ENCODE measurements at regions not wholly inside any gene's neighbourhood (a gene's known extent, or its start where the extent isn't known, plus 50 kb on each side); places are given as distances from the start of the nearest gene placed in this dataset.

GRCh38 chr21:16891821-16892220, 621.0 kb upstream of the CXADR start:
- no peak for TF ChIP-seq CTCF (IDR thresholded peaks at IDR 0.05; ENCODE audit: low read depth, low read length)
- TF ChIP-seq EZH2phosphoT487 (IDR thresholded peaks at IDR 0.05; ENCODE audit: low read depth) = no peak
- Histone ChIP-seq H3K36me3 (replicated peaks; ENCODE audit: low read depth, low read length) (no peaks in the 10 kb centered on the region), H3K9ac (ENCODE audit: low read length) (no peak overlapping the region), H3K4me1 (ENCODE audit: low read length) (no peaks in the 10 kb centered on the region), H3K79me2 (ENCODE audit: low read length) (no peaks in the 10 kb centered on the region), H3K9me3 (ENCODE audit: insufficient read depth, low read length) (no peaks in the 10 kb centered on the region), H3K27ac (ENCODE audit: low read length) (no peak overlapping the region), H3K27me3 (ENCODE audit: low read depth, low read length) (no peaks in the 10 kb centered on the region), H3K4me3 (ENCODE audit: low read length) (no peak overlapping the region), H2AFZ (ENCODE audit: low read depth, low read length) (no peak overlapping the region), H3K4me2 (ENCODE audit: low read length) (no peak overlapping the region), H4K20me1 (ENCODE audit: insufficient read depth, low read length) (no peaks in the 10 kb centered on the region)

DNA sequence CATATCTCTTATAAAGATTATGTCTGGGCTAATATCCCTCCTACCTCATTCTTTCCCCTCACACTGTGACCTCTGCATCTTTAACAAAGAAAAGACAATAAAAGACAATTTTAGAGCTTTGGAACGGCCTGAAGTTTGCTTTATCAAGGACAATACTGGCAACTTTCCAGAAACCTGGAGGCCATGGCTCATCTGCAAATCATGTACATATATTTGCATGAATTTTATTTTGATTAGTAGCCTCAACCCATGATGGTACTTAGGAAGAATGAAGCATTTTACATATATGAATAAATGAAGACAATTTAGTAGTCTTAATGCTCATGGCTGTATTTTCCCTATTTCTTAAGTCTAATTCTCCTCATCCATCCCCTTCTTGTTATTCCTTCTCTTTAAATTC, 612.2 kb upstream of the CXADR start:
- Histone ChIP-seq H3K27ac (ENCODE audit: low read length) (no peak overlapping the region), H3K4me2 (ENCODE audit: low read length) (no peak overlapping the region), H3K9me3 (ENCODE audit: insufficient read depth, low read length) (no peaks in the 10 kb centered on the region), H3K36me3 (replicated peaks; ENCODE audit: low read depth, low read length) (no peaks in the 10 kb centered on the region), H3K9ac (ENCODE audit: low read length) (no peak overlapping the region), H2AFZ (ENCODE audit: low read depth, low read length) (no peak overlapping the region), H3K27me3 (ENCODE audit: low read depth, low read length) (no peaks in the 10 kb centered on the region), H4K20me1 (ENCODE audit: insufficient read depth, low read length) (no peaks in the 10 kb centered on the region), H3K4me1 (ENCODE audit: low read length) (no peaks in the 10 kb centered on the region), H3K79me2 (ENCODE audit: low read length) (no peaks in the 10 kb centered on the region), H3K4me3 (ENCODE audit: low read length) (no peak overlapping the region)
- no peak for TF ChIP-seq EZH2phosphoT487 (IDR thresholded peaks at IDR 0.05; ENCODE audit: low read depth)
- TF ChIP-seq CTCF (IDR thresholded peaks at IDR 0.05; ENCODE audit: low read depth, low read length) = no peak

GRCh38 chr21:16908077-16908476, 604.8 kb upstream of the CXADR start:
- H3K4me1 ChIP-seq (ENCODE audit: low read length) = 0 out of 2 replicates have a peak, but pooled peaks cover 3% of the 10 kb centered on the region
- no peak overlapping the region for H2AFZ ChIP-seq (ENCODE audit: low read depth, low read length)
- no peaks in the 10 kb centered on the region for H3K79me2 ChIP-seq (ENCODE audit: low read length)
- no peaks in the 10 kb centered on the region for H3K36me3 ChIP-seq (replicated peaks; ENCODE audit: low read depth, low read length)
- H3K27ac ChIP-seq (ENCODE audit: low read length) = no peak overlapping the region
- H3K9me3 ChIP-seq (ENCODE audit: insufficient read depth, low read length) = no peaks in the 10 kb centered on the region
- no peaks in the 10 kb centered on the region for H4K20me1 ChIP-seq (ENCODE audit: insufficient read depth, low read length)
- no peak overlapping the region for H3K9ac ChIP-seq (ENCODE audit: low read length)
- H3K4me3 ChIP-seq (ENCODE audit: low read length) = no peak overlapping the region
- no peak overlapping the region for H3K4me2 ChIP-seq (ENCODE audit: low read length)
- H3K27me3 ChIP-seq (ENCODE audit: low read depth, low read length) = no peaks in the 10 kb centered on the region
- no peak for TF ChIP-seq CTCF (IDR thresholded peaks at IDR 0.05; ENCODE audit: low read depth, low read length)
- no peak for TF ChIP-seq EZH2phosphoT487 (IDR thresholded peaks at IDR 0.05; ENCODE audit: low read depth)

DNA sequence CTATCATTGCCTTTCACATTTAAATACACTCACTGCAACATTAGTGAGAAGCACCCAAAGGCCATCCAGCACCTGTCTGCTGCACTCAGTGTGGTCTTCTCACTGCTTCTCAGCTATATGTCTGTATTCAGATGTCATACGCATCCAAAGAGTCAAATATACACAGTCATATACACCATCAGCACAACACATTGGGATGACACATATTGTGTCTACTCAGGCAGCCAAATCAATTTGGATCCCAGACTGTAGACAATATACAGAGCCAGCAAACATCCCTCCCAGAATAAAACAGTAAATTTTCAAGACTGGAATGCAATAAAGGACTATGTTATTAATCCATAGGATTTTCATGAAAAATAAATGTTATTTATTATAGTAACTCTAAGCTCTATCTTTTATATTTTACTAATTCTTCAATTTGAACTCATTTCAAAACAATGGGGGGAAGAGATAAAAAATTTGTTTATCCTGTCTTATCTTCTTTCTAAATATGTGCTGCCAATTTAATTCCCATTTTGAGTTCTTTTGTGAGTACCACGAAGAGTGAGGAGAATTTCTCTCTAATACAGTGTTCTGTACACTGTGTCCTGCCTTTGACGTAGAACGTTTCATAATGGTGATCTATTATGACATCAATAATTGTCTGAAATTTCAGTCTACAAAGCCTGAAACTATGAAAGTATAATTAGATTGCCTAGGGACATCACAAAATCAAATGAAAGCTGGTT, 602.2 kb upstream of the CXADR start:
- no peaks in the 10 kb centered on the region for H3K79me2 ChIP-seq (ENCODE audit: low read length)
- no peak overlapping the region for H2AFZ ChIP-seq (ENCODE audit: low read depth, low read length)
- no peak overlapping the region for H3K4me2 ChIP-seq (ENCODE audit: low read length)
- no peak overlapping the region for H3K9ac ChIP-seq (ENCODE audit: low read length)
- no peaks in the 10 kb centered on the region for H4K20me1 ChIP-seq (ENCODE audit: insufficient read depth, low read length)
- H3K9me3 ChIP-seq (ENCODE audit: insufficient read depth, low read length) = no peaks in the 10 kb centered on the region
- no peak overlapping the region for H3K4me3 ChIP-seq (ENCODE audit: low read length)
- H3K27ac ChIP-seq (ENCODE audit: low read length) = no peak overlapping the region
- no peak for TF ChIP-seq EZH2phosphoT487 (IDR thresholded peaks at IDR 0.05; ENCODE audit: low read depth)
- no peak for TF ChIP-seq CTCF (IDR thresholded peaks at IDR 0.05; ENCODE audit: low read depth, low read length)
- H3K36me3 ChIP-seq (replicated peaks; ENCODE audit: low read depth, low read length) = no peaks in the 10 kb centered on the region
- H3K27me3 ChIP-seq (ENCODE audit: low read depth, low read length) = no peaks in the 10 kb centered on the region
- H3K4me1 ChIP-seq (ENCODE audit: low read length) = 0 out of 2 replicates have a peak, but pooled peaks cover 3% of the 10 kb centered on the region
